Stimulated activated CD8-positive, alpha-beta memory T cell treated with anti-CD3 and anti-CD28 coated beads, Interleukin-2, amount 100 ng/mL, for 1 hour (primary cell): ENCODE measurements at regions not wholly inside any gene's neighbourhood (a gene's known extent, or its start where the extent isn't known, plus 50 kb on each side); places are given as distances from the start of the nearest gene placed in this dataset.
"Not testable (repeated sequence)": the region's sequence is repeated elsewhere in the genome, so short reads cannot be mapped to it uniquely, and the experiment has no call there.

Experiments
- DNase-seq, 2 donors: peaks; one replicate each; pipeline ENCODE4 v3.0.0-alpha.2; 2020; ENCODE audit warnings: low read depth in 2 of 2

- no peak for DNase-seq
Measured at GRCh38 chr10:21463436-21463835, 62.0 kb downstream of the SKIDA1 start.

DNA sequence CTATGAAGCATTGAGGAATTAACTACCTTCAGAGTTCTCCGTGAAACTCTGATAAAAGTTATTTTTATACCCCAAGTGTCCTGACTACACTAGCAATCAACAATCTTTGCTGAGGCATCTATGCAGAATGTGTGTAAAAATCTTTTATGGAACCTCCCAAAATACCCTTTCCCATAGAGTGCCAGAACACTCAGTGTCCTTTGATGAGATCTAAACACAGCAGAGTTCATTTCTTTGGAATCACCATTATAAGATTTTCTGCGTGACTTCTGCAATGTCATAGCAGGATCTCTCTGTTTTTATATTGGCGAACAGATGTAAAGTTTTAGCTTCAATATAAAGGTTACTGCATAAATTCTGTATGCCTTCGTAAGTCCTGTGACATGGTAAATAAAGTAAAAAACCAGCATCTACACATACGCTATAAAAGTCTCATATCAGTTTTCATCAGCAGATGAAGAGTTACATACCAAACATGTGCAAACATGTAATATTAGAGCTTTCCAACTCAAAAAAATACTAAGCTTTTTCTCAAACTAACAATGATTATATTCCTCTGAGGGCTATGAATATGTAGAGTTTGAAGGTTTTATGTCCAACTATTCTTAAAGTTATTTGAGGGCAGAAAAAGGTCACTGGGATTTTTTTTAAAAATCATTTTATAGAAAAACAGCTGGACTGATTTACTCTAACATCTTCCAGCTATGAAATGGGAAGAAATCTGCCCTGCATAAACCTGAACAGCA, 67.2 kb downstream of the SKIDA1 start:
- DNase-seq, result no peak

- no peak for DNase-seq
Measured at GRCh38 chr10:21456160-21456559, 69.3 kb downstream of the SKIDA1 start.

DNA sequence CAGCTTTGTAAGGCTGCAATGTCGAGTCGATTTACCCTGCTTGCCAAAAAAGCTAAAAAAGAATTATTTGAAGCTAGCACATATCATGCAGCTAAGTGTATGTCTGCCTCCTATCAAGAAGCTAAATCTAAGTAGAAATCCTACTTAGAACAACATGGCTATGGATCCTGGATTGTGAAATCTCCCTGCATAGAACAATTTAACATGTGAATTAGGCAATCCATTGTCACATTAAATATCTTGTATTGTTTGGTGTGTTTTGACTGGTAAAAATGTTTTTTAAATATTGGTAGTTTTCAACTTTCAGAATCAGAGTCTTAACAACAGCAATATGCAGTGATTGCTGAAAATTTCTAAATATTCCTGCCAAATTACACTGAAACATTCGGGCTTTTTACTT, 73.3 kb downstream of the SKIDA1 start:
- no peak for DNase-seq

GRCh38 chr10:21449288-21449966, 76.1 kb downstream of the SKIDA1 start:
- no peak for DNase-seq

GRCh38 chr10:21445163-21445562, 80.3 kb downstream of the SKIDA1 start:
- no peak for DNase-seq

DNA sequence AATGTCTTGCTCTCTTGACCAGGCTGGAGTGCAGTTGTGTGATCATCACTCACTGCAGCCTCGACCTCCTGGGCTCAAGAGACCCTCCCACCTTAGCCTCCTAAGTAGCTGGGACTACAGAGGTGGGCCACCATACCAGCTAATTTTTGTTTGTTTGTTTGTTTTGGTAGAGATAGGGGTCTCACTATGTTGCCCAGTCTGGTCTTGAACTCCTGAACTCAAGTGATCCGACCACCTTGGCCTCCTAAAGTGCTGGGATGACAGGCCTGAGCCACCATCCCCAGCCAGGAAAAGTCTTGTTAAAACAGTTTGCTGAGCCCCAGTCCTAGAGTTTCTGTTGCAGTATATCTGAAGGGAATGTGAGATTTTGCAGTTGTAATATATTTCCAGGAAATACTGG, 83.9 kb downstream of the SKIDA1 start:
- no peak for DNase-seq

DNA sequence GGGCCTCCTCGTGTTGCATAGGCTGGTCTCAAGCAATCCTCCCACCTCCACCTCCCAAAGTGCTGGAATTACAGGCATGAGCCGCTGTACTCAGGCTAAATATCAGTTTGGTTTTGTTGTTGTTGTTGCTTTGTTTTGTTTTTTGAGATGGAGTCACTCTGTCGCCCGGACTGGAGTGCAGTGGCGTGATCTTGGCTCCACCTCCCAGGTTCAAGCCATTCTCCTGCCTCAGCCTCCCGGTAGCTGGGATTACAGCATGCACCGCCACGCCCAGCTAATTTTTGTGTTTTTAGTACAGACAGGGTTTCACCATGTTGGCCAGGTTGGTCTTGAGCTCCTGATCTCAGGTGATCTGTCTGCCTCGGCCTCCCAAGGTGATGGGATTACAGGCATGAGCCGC, 86.6 kb downstream of the SKIDA1 start:
- DNase-seq, result not testable (repeated sequence)

DNA sequence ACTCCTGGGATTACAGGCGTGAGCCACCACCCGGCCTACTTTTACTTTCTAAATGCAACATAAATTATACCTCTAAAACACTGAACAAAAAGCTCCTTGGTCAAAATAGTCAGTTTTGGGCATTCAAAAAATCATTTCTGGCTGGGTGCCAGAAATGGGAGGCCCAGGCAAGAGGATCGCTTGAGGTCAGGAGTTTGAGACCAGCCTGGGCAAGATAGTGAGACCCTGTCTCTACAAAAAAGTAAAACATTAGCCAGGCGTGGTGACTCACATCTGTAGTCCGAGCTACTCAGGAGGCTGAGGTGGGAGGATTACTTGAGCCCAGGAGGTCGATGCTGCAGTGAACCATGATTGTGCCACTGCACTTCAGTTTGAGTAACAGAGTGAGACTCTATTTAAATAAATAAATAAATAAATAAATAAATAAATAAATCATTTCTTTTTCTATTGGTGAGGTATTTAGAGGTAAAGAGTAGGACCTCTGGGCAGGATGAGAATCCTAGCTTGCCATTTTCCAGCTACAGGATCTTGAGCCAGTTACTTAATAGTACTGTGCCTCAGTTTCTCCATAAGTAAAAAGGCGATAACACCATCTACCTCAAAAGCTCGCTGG, 87.6 kb downstream of the SKIDA1 start:
- DNase-seq, result no peak

GRCh38 chr10:21432266-21432665, 93.2 kb downstream of the SKIDA1 start:
- no peak for DNase-seq

DNA sequence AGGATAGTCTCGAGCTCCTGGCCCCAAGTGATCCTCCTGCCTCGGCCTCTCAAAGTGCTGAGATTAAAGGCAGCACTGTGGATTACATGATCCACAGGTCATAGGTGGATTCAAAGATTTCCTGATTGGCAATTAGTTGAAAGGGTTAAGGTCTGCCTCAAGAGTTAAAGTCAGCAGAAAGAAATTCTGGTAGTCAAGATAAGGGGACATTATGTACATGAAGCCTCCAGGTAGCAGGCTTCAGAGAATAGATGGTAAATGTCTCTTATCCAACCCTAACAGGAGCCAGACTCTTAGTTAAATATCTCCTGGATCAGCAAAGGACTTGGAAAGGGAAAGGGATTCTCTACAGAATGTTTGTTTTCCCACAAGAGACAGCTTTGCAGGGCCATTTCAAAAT, 93.7 kb downstream of the SKIDA1 start:
- no peak for DNase-seq

GRCh38 chr10:21427804-21428481, 97.5 kb downstream of the SKIDA1 start:
- DNase-seq, result no peak

DNA sequence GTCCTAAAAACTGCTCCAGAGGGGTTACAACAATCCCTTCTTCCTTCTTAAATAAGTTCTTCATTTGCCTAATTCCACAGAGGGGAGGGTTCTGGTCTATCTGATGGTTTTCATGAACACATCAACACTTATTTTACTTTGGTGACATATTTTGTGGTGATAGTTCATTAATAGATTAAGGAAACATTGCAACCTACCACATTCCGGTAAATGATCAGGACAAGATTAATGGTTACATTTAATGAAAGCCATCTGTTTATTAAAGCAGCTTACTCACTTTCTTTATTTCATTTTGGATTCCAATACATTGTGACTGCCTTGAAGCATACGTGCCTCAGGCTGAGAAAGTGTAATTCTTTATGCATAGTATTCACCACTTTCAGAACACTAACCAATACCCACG, 101.0 kb downstream of the SKIDA1 start:
- no peak for DNase-seq

DNA sequence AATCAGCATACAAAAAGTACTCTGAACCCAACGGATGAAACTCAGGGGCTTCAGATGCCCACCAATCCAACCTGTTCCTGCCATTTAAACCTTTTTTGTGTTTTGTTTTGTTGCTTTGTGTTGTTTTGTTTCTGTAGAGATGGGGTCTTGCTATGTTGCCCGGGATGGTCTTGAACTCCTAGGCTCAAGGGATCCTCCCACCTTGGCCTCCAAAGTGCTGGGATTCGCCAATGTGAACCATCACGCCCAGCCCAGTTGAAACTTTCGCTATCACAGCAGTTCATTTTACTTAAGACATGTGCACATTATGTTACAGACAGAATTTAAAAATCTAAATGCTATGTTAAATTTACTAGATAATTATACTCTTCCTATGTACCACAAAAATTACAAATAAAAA, 101.6 kb downstream of the SKIDA1 start:
- DNase-seq, result no peak

GRCh38 chr10:21423338-21423737, 102.1 kb downstream of the SKIDA1 start:
- DNase-seq, result no peak

DNA sequence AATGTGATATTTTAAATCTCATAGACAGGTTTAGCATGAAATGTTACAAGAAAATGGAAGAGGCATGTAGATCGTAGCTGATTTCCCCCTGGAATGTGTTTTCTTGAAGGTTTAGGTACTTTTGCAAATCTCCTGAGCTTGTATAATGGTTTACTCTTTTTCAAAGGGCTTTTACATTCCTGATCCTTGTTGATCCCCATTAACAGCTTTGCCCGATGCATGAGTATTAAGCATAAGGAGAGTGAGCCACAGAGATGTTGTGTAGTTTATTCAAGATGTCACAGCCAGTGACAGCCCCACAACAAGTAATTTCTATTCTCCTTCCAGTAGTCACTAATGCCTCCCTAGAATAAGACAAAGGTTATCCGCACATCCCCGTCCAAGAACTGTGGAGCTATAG, 103.7 kb downstream of the SKIDA1 start:
- no peak for DNase-seq

- no peak for DNase-seq
Measured at GRCh38 chr10:21421016-21421415, 104.5 kb downstream of the SKIDA1 start.

DNA sequence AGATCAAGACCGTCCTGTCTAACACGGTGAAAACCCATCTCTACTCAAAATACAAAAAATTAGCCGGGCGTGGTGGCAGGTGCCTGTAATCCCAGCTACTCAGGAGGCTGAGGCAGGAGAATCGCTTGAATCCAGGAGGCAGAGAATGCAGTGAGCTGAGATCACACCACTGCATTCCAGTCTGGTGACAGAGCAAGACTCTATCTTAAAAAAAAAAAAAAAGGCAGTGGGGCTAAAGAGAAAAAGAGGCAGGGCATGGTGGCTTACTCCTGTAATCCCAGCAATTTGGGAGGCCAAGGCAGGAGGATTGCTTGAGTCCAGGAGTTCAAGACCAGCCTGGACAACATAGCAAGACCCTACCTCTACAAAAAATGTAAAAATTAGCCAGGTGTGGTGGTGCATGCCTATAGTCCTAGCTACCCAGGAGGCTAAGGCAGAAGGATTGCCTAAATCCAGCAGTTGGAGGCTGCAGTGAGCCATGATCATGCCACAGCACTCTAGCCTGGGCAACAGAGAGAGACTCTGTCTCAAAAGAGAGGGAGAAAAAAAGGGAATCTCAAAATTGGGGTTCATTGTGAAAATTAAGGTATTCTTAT, 106.4 kb downstream of the SKIDA1 start:
- DNase-seq, result not testable (repeated sequence)

DNA sequence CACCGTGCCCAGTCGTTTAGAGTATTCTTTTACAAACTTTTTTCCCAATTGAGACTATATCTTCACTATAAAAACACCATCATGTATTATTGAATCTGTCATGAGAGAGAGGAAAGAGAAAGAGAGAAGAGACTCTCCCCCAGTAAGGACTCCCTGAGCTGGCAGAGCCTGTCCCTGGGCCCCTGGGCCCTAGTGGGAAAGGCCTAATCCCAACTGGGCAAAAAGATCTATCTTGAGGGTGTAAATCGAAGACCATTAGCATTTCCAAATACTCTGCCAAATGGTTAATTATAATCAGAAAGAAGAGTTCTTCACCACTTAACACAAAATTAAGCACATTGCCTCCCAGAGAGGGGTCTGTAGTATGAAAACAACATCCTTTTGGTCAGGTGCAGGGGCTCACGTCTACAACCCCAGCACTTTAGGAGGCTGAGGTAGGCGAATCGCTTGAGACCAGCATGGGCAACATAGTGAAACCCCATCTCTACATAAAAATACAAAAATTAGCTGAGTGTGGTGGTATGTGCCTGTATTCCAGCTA, 108.2 kb downstream of the SKIDA1 start:
- no peak for DNase-seq

DNA sequence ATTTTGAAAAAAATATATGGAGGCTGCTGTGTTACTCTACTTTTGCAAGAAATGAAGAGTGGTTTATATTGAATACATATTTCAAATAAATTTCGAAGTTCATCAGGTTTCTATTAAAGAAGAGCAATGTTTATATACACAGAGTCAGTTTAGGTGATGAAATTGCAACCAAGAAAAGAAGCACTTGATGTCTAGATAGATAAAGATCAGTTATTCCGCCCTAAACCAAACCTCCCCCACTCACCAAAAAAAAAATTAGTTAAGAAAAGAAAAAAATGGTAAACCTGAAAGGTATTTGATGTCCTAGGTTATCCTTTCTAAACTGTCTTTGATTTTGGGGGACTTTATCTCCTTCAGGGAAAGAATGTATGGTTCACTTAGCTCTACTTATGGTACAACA, 111.8 kb downstream of the SKIDA1 start:
- no peak for DNase-seq

DNA sequence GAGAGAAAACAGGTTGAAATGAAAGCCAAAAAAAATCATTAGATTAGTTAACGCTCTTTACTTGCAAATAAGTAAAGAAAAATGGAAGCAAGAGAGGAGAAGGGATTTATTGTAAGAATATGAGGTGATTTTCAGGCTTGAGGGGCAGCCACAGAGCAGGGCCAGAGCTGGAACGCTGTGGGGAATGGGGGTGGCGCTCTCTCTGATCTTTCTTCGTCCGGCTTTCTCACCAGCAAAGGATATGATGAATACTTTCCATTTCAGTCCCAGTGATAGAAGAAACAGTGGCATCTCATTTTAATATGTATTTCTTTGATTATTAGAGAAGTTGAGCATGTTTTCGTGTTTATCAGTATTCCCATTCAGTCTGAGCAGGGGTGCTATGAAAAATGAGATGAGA, 112.2 kb downstream of the SKIDA1 start:
- DNase-seq, result no peak
